Ovary (tissue), 7 donors: ENCODE measurements at regions not wholly inside any gene's neighbourhood (a gene's known extent, or its start where the extent isn't known, plus 50 kb on each side); places are given as distances from the start of the nearest gene placed in this dataset.

Experiments used
- DNase-seq, 5 donors: peaks; one replicate each; pipeline ENCODE4 v3.0.0-alpha.2; 2019 to 2020
- H3K27ac ChIP-seq, 2 donors: fragments of 200-600 bp; one replicate each; pipeline versions ENCODE4 v1.5.1 to v1.8.0; 2019 to 2022
- H3K27me3 ChIP-seq: fragments of 200-600 bp; one replicate; pipeline ENCODE4 v1.8.0; 2022
- H3K36me3 ChIP-seq: fragments of 200-600 bp; sonication (generic); one replicate; pipeline ENCODE4 v1.5.1; 2019
- H3K4me1 ChIP-seq: one replicate; pipeline ENCODE4 v1.8.1; 2013; ENCODE audit warnings: mild to moderate bottlenecking, moderate library complexity; ENCODE audit not compliant: insufficient read depth
- H3K4me3 ChIP-seq: fragments of 200-600 bp; sonication (generic); one replicate; pipeline ENCODE4 v1.5.1; 2017
- H3K9me3 ChIP-seq, 2 donors: fragments of 200-600 bp in 1 of 2; sonication (generic) in 1 of 2; one replicate each; pipeline versions ENCODE4 v1.5.1 to v1.8.1; 2013 to 2019; ENCODE audit warnings: mild to moderate bottlenecking in 1 of 2, moderate library complexity in 1 of 2
- CTCF ChIP-seq, 3 donors: fragments of 450-650 bp in 2 of 3; fragments of 200-600 bp in 1 of 3; IDR thresholded peaks; one replicate each; pipeline versions ENCODE4 v1.5.1 to v1.8.0; 2016 to 2022; ENCODE audit warnings: antibody characterized with exemption in 3 of 3, mild to moderate bottlenecking in 1 of 3
- EP300 ChIP-seq: sonication (generic); formaldehyde crosslinking; IDR thresholded peaks from one replicate; pipeline ENCODE4 v1.6.1; 2017; ENCODE audit warnings: antibody characterized with exemption
- POLR2A ChIP-seq: fragments of 450-650 bp; IDR thresholded peaks from one replicate; pipeline ENCODE4 v1.6.1; 2017; ENCODE audit warnings: antibody characterized with exemption, mild to moderate bottlenecking, moderate library complexity
- WGBS, 3 donors: extraction: QIAGEN DNeasy Blood & Tissue Kit in 1 of 3; methylation state at CpG; one replicate each; pipeline versions ENCODE4 v1.1.5 to v1.1.7; 2013 to 2017; 5-methylcytosine and 5-hydroxymethylcytosine counted together
- intact Hi-C, 4 donors: fragments of 100-400 bp; cut with DNase I; formaldehyde crosslinking; loops; one replicate each; pipeline versions ENCODE4 v1.11.0 to v1.15.1; 2022 to 2023
- donor health status: DM: no; HTN: no; CAD: no; lungs with moderate emphysema.
- donor health status: DM: no; HTN: no; CAD: no.
- donor health status: Bipolar disorder and iron deficiency.
- donor health status: DM: no; HTN: no; CAD: no.
- donor health status: DM: yes; HTN: yes; CAD: no.

- Histone ChIP-seq H3K4me1 (no peaks in the 10 kb centered on the region), H3K9me3 (no peaks in the 10 kb centered on the region), H3K27ac (no peak overlapping the region), H3K36me3 (no peaks in the 10 kb centered on the region), H3K4me3 (no peak overlapping the region), H3K27me3 (no peaks in the 10 kb centered on the region)
- TF ChIP-seq POLR2A (no peak), CTCF (IDR thresholded peaks at IDR 0.05) (no peak)
- no peak for DNase-seq
- intact Hi-C loops: no loop called here
- WGBS, 3 donors: 90 to 93% (median 91%) methylated on average over 6 of the region's 6 CpGs
These were observed 104.6 kb downstream of the FHDC1 start for GRCh38 chr4:153040677-153041076.

- Histone ChIP-seq H3K36me3 (no peaks in the 10 kb centered on the region), H3K4me3 (no peak overlapping the region), H3K27me3 (no peaks in the 10 kb centered on the region), H3K9me3 (no peaks in the 10 kb centered on the region), H3K27ac (no peak overlapping the region), H3K4me1 (no peaks in the 10 kb centered on the region)
- no peak for TF ChIP-seq POLR2A
- no peak for TF ChIP-seq EP300
- TF ChIP-seq CTCF (IDR thresholded peaks at IDR 0.05): no peak
- intact Hi-C loops: no loop called here
- no peak for DNase-seq
- WGBS, 3 donors: 88 to 95% (median 90%) methylated on average over 1 of the region's 1 CpG
These were observed 107.9 kb downstream of the FHDC1 start for GRCh38 chr4:153044036-153044435.

GRCh38 chr4:153045111-153045982 lies 109.2 kb downstream of the FHDC1 start:
- no peaks in the 10 kb centered on the region for H3K36me3 ChIP-seq
- intact Hi-C loops: no loop called here
- DNase-seq: no peak
- H3K27ac ChIP-seq: no peak overlapping the region
- H3K4me1 ChIP-seq: no peaks in the 10 kb centered on the region
- H3K27me3 ChIP-seq: no peaks in the 10 kb centered on the region
- H3K4me3 ChIP-seq: no peak overlapping the region
- no peaks in the 10 kb centered on the region for H3K9me3 ChIP-seq
- WGBS, 3 donors: 83 to 87% (median 84%) methylated on average over 4 of the region's 4 CpGs
- no peak for TF ChIP-seq POLR2A
- TF ChIP-seq CTCF (IDR thresholded peaks at IDR 0.05): no peak
- no peak for TF ChIP-seq EP300

- WGBS, 3 donors: 79 to 85% (median 80%) methylated on average over 3 of the region's 3 CpGs
- TF ChIP-seq EP300 (no peak), POLR2A (no peak), CTCF (IDR thresholded peaks at IDR 0.05) (no peak)
- Histone ChIP-seq H3K4me3 (no peak overlapping the region), H3K27me3 (no peaks in the 10 kb centered on the region), H3K9me3 (no peaks in the 10 kb centered on the region), H3K27ac (no peak overlapping the region), H3K36me3 (no peaks in the 10 kb centered on the region), H3K4me1 (no peaks in the 10 kb centered on the region)
- no peak for DNase-seq
- intact Hi-C loops: no loop called here
These were observed 122.5 kb downstream of the FHDC1 start for GRCh38 chr4:153058671-153059060.
